GM19468 (cell line): ENCODE measurements at regions not wholly inside any gene's neighbourhood (a gene's known extent, or its start where the extent isn't known, plus 50 kb on each side); places are given as distances from the start of the nearest gene placed in this dataset.

Experiments used
- ATAC-seq: cut with Tn5 transposase; IDR thresholded peaks from one replicate; pipeline ENCODE4 v1.9.1; 2021; ENCODE audit warnings: mild to moderate bottlenecking, moderate library complexity, moderate number of reproducible peaks; ENCODE audit not compliant: unreplicated experiment; ENCODE audit errors: extremely low read depth

DNA sequence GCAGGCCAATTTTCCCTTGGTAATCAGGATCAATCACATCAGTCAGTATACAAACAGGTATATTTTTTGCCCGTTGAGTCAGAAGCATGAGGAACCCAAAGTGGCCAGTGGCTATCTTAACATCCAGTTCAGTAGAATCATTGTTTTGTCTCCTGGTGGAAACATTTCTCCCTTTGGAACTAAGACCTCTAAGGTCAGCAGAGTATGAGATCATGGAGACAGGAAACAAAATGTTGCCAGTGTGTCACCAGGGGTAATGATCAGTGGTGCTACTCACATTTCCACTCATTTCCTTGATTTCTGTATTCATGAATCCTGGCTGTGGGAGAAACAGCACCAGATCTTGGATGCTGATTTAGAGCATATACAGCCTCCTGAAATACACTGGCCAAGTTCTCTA is 553.0 kb downstream of the CSNK1G3 start:
- ATAC-seq, result no peak

DNA sequence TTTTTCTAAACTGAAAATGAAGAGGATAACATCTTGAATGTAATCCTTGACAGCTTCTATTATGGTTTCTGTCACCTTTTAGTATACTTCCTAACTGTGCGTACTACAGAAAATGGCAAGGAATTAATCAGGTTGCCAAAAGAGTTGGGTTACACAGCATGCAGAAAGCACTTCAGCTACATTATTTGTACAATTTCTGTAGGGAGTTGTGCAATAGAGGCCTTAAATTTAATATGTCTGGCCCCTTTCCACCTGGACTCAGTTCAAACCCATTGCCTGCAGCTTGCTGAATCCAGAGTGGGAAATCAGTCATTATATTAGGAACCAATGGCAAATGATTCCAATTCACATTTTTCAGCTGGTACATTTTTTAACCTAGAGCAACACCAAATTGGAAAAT is 549.7 kb downstream of the CSNK1G3 start:
- ATAC-seq, result no peak

DNA sequence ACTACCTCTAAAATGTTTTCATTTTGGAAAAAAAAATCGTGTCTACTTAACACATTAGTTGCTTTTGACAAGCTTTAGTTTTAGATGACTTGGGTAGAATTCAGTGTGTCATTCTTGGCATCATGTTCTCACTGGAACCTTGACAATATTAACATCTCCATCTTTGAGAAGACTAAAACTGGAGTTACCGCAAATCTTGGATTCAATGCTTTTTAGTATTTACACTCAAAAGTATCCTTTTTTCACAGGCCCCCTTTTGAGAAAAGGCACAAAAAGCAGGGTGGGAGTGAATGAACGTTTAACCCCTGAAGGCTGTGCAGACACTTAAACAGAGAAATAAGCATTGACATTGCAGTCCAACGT is 549.1 kb downstream of the CSNK1G3 start:
- no peak for ATAC-seq

GRCh38 chr5:124060413-124061067 is 548.6 kb downstream of the CSNK1G3 start:
- no peak for ATAC-seq

DNA sequence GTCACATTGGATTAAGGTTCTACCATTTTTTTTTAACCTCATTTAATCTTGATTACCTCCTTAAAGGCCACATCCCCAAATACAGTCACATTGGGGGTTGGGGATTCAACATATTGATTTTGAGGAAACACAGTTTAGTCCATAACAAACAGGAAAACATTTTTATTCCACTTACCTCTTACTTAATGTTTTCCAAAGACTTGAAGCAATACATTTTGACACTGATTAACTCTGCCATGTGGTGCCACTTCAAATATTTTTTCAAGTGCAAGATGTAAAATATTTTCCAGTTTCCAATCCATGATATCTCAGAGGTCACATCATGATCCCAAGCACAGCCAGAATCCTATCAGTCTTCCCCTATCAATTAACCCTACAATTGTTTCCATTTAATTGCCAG is 548.0 kb downstream of the CSNK1G3 start:
- no peak for ATAC-seq

DNA sequence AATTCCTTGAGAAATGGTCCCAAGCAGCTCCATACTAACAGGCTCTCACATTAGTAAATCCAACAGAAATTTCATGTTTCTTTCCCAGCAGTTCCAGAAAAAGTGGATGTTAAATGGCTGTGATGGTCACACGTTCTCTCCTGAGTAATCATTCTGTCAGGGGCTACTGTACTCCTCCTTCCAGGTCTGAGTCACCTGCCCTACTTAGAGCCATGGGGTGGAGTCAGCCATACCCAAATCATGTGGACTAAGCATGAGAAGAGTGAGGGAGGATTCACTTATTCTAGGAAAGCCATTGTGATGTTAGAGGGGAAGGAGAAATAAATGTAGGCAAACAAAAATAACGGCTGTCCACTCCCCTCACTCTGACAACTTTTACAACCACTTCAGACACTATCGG is 547.2 kb downstream of the CSNK1G3 start:
- no peak for ATAC-seq

DNA sequence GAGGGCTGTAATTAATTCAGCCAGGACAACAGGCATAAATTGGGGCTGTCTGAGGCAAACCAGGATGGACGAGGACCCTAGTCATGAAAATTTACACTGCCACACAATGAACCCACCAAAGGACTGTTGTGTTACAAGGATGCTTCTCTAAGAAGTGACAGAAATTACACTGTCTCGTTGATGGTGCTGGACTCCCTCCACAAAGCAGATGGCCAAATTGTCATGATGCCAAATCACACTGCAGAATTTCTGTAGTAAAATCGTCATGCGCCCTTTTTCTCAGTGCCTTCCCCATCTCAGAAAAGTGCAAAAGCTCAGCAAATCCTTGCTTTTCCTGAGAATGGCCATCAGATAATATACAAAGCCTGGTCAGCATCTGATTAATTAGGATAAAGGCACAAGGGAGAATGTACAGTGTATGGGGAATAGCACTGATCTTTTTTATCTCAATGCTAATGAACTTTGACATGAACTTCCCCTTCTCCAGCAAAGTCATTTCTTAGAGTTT is 545.8 kb downstream of the CSNK1G3 start:
- ATAC-seq, result no peak

DNA sequence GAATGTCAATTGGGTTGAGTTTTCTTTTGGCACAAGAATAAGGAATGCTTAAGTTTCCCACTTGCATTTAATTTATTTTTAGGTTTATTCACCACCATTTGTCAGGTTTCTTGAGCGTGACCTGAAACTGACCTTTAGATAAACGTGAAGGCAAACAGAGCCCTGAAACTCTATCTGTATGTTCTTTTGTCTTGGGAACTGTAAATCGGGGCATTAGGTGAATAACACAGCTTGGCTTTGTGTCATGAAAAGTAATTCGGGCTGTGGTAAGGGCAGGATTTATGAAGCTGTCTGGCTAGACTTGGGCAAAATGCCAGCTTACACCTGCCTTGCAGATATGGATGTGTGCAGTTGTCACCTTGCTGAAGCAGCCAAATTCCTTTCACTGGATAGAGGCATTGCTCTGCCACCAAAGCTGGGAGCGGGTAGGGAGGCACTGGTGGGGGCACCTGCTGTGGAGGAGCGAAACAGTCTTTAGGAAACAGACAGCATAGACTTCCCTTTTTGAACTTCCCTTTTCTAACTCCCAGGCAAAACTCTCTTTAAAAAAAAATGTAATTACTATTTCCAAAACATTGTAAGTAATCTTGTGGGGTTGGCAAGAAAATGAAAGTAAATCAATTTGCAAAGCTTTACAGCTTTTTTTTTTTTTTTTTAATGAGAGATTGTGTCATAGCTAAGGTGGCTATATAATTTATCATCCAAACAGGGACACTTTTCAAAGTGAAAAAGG is 545.2 kb downstream of the CSNK1G3 start:
- peak; percentile 33 for ATAC-seq

DNA sequence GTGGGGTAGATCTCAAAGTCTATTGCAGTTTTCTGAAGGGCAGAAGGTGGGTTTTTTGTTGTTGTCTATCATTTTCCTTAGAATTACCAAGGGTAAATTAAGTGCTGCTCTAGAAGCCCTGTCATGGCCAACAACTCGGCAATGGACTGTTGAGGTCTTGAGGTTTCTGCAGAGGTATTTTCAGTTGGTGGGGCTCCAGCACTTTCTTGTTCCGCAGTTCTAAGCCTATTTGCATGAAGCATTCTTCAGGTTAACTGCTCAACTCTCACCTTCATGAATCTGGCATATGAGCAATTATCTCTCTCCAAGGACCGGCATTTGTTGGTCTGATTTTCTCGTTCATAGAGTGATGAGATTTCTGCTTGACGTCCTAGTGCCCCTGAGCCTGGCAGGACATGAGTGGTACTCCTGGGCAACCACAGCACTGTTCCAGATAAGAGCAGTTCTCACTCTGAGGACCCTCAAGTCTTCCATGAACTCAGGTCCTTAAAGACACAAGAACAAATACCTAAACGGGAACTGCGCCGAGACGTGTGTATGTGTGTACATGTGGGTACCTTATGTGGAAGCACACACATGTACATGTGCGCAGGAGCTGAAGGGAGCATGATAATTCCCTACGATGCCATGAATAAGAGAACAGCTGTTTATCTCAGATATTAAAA is 544.5 kb downstream of the CSNK1G3 start:
- peak; percentile 53 for ATAC-seq

- no peak for ATAC-seq
Observed at GRCh38 chr5:124055751-124056150, 543.8 kb downstream of the CSNK1G3 start.

DNA sequence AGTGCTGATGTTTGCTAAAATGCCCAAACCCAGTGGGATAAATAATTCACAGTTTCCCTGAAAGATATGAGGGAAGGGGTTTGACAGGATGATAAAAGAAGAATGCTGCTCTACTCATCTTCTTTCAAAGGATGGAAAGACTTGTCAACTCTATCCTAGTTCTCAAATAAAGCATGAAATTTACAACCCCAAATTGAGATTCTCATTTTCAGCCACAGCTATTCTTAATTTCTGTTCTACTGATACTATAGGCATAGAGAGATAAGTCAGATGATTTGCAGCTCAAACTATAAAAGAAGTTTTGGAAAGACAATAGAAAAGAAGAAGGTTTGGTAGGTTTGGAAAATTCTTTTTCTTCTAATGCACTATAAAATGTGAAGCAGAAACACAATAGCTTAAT is 542.6 kb downstream of the CSNK1G3 start:
- ATAC-seq, result no peak

- ATAC-seq, result no peak
Observed at GRCh38 chr5:124053340-124053739, 541.4 kb downstream of the CSNK1G3 start.

DNA sequence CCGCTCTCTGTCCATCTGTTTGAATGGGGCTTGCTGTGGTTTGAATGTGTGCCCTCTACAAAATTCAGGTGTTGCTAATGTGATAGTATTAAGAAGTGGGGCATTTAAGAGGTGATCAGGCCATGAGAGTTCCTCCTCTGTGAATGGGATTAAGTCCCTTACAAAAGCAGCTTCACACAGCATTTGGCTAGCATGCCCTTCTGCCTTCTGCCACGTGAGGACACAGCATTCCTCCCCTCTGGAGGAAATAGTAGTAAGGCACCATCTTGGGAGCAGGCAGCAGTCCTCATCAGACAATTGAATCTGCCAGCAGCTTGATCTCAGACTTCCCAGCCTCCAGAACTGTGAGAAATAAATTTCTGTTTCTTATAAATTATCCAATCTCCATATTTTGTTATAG is 540.2 kb downstream of the CSNK1G3 start:
- no peak for ATAC-seq

DNA sequence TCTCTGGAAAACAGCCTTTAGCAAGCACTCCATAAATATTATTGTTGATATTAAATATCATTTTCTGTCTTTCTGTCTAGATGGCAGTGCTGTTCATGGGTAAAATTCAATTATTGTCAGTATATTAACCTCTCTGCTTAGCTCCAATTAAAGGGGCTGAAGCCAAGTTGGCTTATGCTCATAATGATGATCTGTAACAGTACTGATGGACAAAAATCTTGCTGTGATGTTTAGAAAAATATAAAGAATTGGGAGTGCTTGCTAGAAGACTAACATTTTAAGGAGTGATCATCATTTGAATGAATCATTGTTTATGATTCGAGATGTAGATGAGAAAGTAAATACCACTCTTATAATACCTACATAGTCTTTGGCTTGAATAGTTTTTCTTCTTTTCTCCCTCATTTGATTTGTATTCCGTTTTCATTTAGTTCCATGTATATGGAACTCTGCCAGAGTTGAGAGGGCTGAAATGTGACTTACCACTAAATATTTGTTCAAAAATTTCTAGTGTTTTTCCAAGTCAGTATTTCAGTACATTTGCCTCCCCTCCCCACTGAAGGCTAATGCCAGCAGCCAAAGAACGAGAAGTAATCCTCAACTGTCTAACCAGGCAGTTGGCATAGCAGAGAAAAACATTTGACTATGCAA is 538.3 kb downstream of the CSNK1G3 start:
- no peak for ATAC-seq

DNA sequence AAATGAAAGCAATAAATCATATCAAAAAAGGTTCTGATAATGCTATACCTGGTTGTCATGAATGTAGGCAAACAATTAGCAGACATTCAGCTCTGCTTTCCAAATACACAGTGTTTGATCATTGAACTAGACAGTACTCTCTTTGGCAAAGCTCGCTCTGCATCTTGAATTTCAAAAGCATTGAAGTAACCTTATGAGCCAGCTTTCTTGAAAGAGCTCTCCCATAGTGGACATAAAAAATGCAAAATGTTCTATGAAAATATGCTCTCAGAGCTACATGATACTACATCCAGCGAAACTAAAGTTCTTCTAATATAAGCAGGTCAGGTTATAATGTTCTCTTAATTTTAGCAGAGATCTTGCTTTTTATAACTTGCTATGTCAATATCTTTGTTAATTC is 533.4 kb downstream of the CSNK1G3 start:
- no peak for ATAC-seq

GRCh38 chr5:124044613-124045012 is 532.6 kb downstream of the CSNK1G3 start:
- no peak for ATAC-seq

DNA sequence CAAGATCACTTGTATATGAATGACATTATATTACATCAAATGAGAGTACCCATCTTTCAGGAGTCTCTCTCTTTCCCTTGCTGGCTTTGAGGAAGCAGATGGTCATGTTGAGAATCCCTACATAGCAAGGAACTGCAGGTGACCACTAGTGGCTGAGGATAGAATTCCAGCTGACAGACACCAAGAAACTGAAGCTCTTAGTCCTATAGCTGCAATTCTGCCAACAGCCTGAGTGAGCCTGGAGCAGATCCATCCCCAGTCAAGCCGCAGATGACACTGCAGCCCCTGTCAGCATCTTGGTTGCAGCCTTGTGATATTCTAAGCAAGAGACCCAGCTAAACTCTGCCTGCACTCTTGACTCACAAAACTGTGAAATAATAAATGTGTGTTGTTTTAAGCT is 531.5 kb downstream of the CSNK1G3 start:
- no peak for ATAC-seq

GRCh38 chr5:124040799-124041198 is 528.8 kb downstream of the CSNK1G3 start:
- ATAC-seq, result no peak

- ATAC-seq, result no peak
Observed at GRCh38 chr5:124039410-124039809, 527.4 kb downstream of the CSNK1G3 start.

GRCh38 chr5:124036786-124037185 is 524.8 kb downstream of the CSNK1G3 start:
- no peak for ATAC-seq

DNA sequence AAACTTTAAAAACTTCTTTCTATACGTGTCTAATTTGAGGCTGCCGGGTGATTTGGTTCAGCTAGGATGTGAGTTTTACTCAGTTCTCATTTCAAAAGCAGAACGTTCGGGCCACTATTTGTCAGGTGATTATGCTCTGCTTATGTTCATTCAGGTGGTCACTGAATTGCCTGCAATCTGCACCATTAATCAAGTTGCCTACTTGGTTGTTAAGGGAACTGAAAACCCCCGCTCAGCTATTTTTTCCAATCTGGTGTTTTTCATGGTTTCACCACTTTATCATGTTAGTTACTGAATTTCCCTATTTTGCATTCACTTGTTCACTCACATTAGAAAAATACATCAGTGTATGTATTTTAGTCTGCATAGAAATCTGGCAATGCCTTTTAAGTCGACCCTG is 523.0 kb downstream of the CSNK1G3 start:
- ATAC-seq, result peak; percentile 99
